NT2/D1 (cell line): ENCODE measurements at regions not wholly inside any gene's neighbourhood (a gene's known extent, or its start where the extent isn't known, plus 50 kb on each side); places are given as distances from the start of the nearest gene placed in this dataset.

Experiments used
- SUZ12 ChIP-seq: IDR thresholded peaks from 2 replicates; pipeline ENCODE4 v1.6.1; 2011; ENCODE audit not compliant: insufficient read length, insufficient read depth; ENCODE audit errors: extremely low read depth
- YY1 ChIP-seq: IDR thresholded peaks from 2 replicates; pipeline ENCODE4 v1.6.1; 2011; ENCODE audit not compliant: insufficient read length, insufficient read depth

- TF ChIP-seq YY1: no peak
- no peak for TF ChIP-seq SUZ12
These were observed 493.6 kb upstream of the SPHKAP start for GRCh38 chr2:228675091-228675490.
